ENCODE measurements at regions not wholly inside any gene's neighbourhood (a gene's known extent, or its start where the extent isn't known, plus 50 kb on each side); places are given as distances from the start of the nearest gene placed in this dataset.

DNA sequence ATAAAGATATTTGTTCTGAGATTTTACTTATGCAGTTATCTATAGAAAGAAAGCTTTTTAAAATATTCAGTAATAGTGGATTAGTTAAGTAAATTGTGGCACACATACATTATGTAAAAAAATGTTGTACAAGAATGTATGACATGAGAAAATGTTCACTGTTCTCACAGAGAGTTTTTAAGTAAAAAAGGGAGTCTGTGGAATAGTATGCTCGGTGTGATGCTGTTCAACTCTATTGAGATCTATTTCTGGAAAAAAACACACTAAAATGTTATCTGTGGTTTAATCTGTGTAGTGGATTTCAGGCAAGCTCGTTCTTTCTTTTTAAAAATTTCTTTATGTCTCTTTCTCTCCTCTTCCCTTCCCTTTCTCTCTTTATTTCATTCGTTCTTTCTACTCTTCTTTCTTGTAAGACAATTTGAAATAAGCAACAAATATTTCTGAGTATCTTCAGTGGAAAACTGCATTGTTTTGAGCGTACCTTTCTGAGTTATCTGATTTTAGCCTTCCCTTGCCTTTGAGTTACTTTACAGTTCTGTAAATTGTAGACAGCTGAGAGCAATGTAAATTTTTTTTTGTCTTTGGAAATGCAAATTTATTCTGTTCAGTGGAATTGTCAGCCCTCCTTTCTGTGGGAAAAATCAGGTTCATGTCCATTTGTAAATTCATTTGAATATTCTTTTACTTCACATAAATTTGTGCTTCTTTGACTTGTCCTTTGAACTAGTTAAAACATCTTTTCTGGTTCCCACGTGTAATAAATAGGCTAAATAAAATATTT is 229.0 kb upstream of the NOX3 start:
- no peak overlapping the region for H3K4me3 ChIP-seq (ENCODE audit: low read length)
- H3K9me2 ChIP-seq (replicated peaks; ENCODE audit: insufficient read depth, low read length), result no peaks in the 10 kb centered on the region
- no peaks in the 10 kb centered on the region for H4K20me1 ChIP-seq (ENCODE audit: insufficient read depth, low read length)
- no peak overlapping the region for H3K9ac ChIP-seq (ENCODE audit: low read length)
- no peak for TF ChIP-seq EZH2 (optimal IDR thresholded peaks at IDR 0.05; ENCODE audit: low read depth, low read length)
- no peak for TF ChIP-seq EZH2phosphoT487 (IDR thresholded peaks at IDR 0.05; ENCODE audit: low read length)
- TF ChIP-seq, protein P1, sequence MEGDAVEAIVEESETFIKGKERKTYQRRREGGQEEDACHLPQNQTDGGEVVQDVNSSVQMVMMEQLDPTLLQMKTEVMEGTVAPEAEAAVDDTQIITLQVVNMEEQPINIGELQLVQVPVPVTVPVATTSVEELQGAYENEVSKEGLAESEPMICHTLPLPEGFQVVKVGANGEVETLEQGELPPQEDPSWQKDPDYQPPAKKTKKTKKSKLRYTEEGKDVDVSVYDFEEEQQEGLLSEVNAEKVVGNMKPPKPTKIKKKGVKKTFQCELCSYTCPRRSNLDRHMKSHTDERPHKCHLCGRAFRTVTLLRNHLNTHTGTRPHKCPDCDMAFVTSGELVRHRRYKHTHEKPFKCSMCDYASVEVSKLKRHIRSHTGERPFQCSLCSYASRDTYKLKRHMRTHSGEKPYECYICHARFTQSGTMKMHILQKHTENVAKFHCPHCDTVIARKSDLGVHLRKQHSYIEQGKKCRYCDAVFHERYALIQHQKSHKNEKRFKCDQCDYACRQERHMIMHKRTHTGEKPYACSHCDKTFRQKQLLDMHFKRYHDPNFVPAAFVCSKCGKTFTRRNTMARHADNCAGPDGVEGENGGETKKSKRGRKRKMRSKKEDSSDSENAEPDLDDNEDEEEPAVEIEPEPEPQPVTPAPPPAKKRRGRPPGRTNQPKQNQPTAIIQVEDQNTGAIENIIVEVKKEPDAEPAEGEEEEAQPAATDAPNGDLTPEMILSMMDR (IDR thresholded peaks at IDR 0.05; ENCODE audit: low read length), result no peak
- H2AFZ ChIP-seq (ENCODE audit: low read length), result no peak overlapping the region
- H3K27ac ChIP-seq (ENCODE audit: low read length), result no peak overlapping the region
- H3K4me2 ChIP-seq (ENCODE audit: low read depth, low read length), result no peak overlapping the region
- no peaks in the 10 kb centered on the region for H3K27me3 ChIP-seq (replicated peaks; ENCODE audit: insufficient read depth, low read length)
- H3K79me2 ChIP-seq (ENCODE audit: low read length), result no peaks in the 10 kb centered on the region
- DNase-seq, result no peak
- H3F3A ChIP-seq (ENCODE audit: insufficient read depth, low read length), result no peaks in the 10 kb centered on the region
- H3K9me3 ChIP-seq (replicated peaks; ENCODE audit: insufficient read depth, low read length), result no peaks in the 10 kb centered on the region
- no peaks in the 10 kb centered on the region for H3K4me1 ChIP-seq (ENCODE audit: low read length)
- H3K36me3 ChIP-seq (replicated peaks; ENCODE audit: insufficient read depth, low read length), result no peaks in the 10 kb centered on the region

DNA sequence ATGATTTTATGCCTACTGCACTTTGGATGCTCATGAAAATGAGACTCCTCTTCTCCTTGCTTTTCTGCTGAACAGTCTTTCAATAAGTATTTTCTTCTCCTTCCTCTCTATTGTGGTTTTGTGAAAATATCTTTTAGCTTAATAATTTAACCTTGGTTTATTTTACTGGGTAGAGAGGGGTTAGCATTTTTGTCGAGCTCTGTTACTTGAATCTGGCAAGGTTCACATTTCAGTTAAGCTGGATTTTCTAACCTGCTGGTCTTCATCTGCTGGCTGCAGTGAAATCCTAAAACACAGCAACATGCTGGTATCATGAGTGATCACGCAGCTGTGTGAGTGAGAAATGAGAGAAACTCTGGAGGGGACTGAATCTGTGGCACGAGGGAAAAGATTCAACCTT is 222.7 kb upstream of the NOX3 start:
- Histone ChIP-seq H3K9me2 (replicated peaks; ENCODE audit: insufficient read depth, low read length) (no peaks in the 10 kb centered on the region), H3K36me3 (replicated peaks; ENCODE audit: insufficient read depth, low read length) (no peaks in the 10 kb centered on the region), H3K27ac (ENCODE audit: low read length) (no peak overlapping the region), H3K4me3 (ENCODE audit: low read length) (no peak overlapping the region), H3K4me1 (ENCODE audit: low read length) (no peaks in the 10 kb centered on the region), H3K4me2 (ENCODE audit: low read depth, low read length) (no peak overlapping the region), H2AFZ (ENCODE audit: low read length) (no peak overlapping the region), H4K20me1 (ENCODE audit: insufficient read depth, low read length) (no peaks in the 10 kb centered on the region), H3K27me3 (replicated peaks; ENCODE audit: insufficient read depth, low read length) (no peaks in the 10 kb centered on the region), H3K9ac (ENCODE audit: low read length) (no peak overlapping the region), H3K9me3 (replicated peaks; ENCODE audit: insufficient read depth, low read length) (no peaks in the 10 kb centered on the region), H3K79me2 (ENCODE audit: low read length) (no peaks in the 10 kb centered on the region), H3F3A (ENCODE audit: insufficient read depth, low read length) (no peaks in the 10 kb centered on the region)
- TF ChIP-seq EZH2 (optimal IDR thresholded peaks at IDR 0.05; ENCODE audit: low read depth, low read length) (no peak), EZH2phosphoT487 (IDR thresholded peaks at IDR 0.05; ENCODE audit: low read length) (no peak)
- TF ChIP-seq, protein P1 (IDR thresholded peaks at IDR 0.05; ENCODE audit: low read length), result no peak
- no peak for DNase-seq

DNA sequence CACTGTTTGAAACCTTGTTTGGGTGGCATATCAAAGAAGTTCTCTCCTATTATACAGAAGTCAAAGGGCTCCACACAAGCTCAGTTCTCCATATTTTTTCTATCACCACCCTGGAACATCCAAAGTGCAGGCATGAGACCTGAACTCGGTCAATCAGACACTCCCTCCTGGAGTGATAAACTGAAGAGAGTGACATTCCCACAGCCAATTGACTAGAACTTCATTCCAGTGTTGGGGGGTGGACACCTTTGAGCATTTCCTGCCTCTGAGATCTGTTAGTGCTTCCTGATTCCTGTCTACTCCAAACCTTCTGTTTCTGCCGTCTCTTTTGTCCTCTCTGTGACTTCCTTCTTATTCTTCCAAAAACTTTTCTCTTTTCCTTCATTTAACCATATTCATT is 220.7 kb upstream of the NOX3 start:
- Histone ChIP-seq H3K9me2 (replicated peaks; ENCODE audit: insufficient read depth, low read length) (no peaks in the 10 kb centered on the region), H2AFZ (ENCODE audit: low read length) (no peak overlapping the region), H3K27ac (ENCODE audit: low read length) (no peak overlapping the region), H3K4me2 (ENCODE audit: low read depth, low read length) (no peak overlapping the region), H3F3A (ENCODE audit: insufficient read depth, low read length) (no peaks in the 10 kb centered on the region), H3K9me3 (replicated peaks; ENCODE audit: insufficient read depth, low read length) (no peaks in the 10 kb centered on the region), H3K9ac (ENCODE audit: low read length) (no peak overlapping the region), H3K27me3 (replicated peaks; ENCODE audit: insufficient read depth, low read length) (no peaks in the 10 kb centered on the region), H3K36me3 (replicated peaks; ENCODE audit: insufficient read depth, low read length) (no peaks in the 10 kb centered on the region), H3K79me2 (ENCODE audit: low read length) (no peaks in the 10 kb centered on the region), H4K20me1 (ENCODE audit: insufficient read depth, low read length) (no peaks in the 10 kb centered on the region), H3K4me1 (ENCODE audit: low read length) (no peaks in the 10 kb centered on the region), H3K4me3 (ENCODE audit: low read length) (no peak overlapping the region)
- DNase-seq, result no peak
- TF ChIP-seq, protein P1 (IDR thresholded peaks at IDR 0.05; ENCODE audit: low read length), result no peak
- TF ChIP-seq EZH2phosphoT487 (IDR thresholded peaks at IDR 0.05; ENCODE audit: low read length) (no peak), EZH2 (optimal IDR thresholded peaks at IDR 0.05; ENCODE audit: low read depth, low read length) (no peak)
